ENCODE measurements at regions not wholly inside any gene's neighbourhood (a gene's known extent, or its start where the extent isn't known, plus 50 kb on each side); places are given as distances from the start of the nearest gene placed in this dataset.
"Not testable (repeated sequence)": the region's sequence is repeated elsewhere in the genome, so short reads cannot be mapped to it uniquely, and the experiment has no call there.

DNA sequence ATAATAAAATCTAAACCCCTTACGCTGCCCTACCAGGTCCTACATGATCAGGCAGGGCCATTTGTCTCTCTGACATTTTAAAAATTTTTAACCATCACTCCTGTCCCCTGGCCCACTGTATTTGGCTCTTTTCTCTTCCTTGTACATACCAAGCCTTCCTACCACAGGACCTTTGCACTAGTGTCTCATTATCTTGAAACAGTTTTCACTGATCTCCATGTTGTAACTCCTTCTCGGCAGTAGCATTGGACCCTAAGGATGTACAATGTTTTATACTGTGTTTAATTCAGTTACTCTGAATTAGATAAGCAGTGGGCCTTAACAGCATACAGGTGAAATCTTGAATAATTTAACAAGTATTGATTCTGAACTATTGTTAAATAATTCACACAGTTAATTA is 330.7 kb downstream of the UTRN start:
- DNase-seq (ENCODE audit: low read depth in 2 of 2), result no peak

DNA sequence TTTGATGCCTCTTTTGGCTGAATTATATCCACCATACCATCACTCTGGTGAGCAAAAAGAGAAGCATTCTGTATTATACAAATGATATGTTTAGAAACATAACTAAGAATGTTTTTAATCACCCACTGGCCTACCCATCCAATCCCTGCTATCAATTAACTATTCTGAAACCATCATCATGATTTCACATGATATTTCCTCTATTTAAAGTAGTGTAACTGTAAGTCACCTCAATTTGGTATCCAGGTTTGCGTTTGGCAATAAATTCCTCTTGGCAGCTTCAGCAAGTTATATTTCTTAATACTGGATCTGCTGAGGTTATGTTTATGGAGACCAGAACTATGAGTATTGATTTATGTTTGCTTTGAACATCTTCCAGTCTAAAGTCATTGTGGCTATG is 332.1 kb downstream of the UTRN start:
- no peak for DNase-seq (ENCODE audit: low read depth in 2 of 2)

- no peak for DNase-seq (ENCODE audit: low read depth in 2 of 2)
Observed at GRCh38 chr6:144617708-144618107, 332.6 kb downstream of the UTRN start.

GRCh38 chr6:144619966-144620365 is 334.8 kb downstream of the UTRN start:
- DNase-seq (ENCODE audit: low read depth in 2 of 2), result no peak

GRCh38 chr6:144621332-144621731 is 336.2 kb downstream of the UTRN start:
- no peak for DNase-seq (ENCODE audit: low read depth in 2 of 2)

- no peak for DNase-seq (ENCODE audit: low read depth in 2 of 2)
Observed at GRCh38 chr6:144624246-144624645, 339.1 kb downstream of the UTRN start.

DNA sequence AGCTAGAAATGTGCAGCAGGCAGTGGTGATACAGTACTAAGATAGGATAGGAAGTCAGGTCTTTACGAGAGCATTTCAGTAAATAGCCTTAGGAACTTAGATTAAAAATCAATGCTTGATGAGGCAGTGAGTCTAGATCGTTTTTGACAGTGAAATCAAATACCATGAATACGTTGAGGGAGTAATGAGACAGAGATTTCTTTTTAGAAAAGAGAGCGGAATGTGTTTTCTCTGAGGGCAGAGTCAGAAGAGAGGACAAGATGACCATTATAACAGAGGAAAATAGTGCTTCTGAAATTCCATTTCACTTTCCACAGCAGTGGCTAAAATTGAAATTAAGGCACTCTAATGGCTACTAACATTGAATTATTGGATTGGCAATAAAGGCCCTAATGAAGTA is 339.6 kb downstream of the UTRN start:
- DNase-seq (ENCODE audit: low read depth in 2 of 2), result no peak

DNA sequence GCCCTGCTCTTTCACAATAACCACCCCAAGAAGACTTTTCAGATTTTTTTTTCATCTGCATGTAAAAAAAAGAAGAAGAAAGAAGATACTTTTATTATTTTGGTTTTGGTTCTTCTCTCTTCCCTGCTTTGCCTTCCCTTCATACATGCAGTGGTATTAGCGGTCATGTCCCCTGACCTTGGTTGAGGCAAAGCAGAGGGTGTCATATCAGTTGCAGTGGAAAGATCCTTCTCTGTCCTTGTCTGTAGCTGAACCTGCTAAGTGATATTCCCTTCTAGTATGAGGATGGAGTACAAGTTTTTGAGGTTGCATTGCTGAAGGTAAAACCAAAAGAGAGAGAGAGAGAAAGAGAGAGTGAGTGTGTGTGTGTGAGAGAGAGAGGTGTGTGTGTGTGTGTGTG is 345.7 kb downstream of the UTRN start:
- no peak for DNase-seq (ENCODE audit: low read depth in 2 of 2)

DNA sequence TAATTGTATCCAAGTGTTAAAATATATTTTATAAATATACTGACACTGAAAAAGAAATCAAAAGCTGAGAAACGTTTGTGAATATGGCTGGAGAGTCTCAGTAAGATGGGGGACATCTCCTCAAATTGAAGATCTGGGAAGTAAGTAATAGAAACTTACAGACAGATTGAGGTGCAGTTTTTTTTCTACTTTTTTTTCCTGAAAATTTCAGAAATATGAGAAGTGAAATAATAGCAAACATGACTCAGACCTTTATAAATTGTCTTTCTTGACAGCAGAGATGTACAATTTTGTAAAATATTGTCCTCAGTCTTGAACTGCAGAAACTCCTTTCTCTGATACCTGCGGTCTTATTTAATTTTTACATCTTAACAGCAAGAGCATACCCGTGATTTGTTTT is 347.1 kb downstream of the UTRN start:
- DNase-seq (ENCODE audit: low read depth in 2 of 2), result no peak

DNA sequence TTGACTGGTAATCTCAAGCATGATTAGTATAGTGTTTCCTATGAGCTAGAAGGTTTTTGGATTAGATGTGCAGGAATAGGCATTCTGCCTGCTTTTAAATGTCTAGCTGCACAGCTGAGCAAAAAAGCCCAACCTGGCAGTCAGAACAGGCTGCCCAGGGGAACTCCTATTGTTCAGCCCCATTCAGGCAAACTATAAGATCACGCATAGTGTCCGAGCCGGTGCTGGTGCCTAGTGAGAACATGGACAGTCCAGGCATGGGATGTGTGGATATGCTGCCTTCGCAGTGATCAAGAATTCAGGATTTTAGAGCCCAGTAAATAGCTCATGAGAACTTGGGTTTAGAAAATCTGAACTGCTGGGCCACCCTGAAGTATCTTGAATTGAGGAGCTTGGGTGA is 348.8 kb downstream of the UTRN start:
- no peak for DNase-seq (ENCODE audit: low read depth in 2 of 2)

DNA sequence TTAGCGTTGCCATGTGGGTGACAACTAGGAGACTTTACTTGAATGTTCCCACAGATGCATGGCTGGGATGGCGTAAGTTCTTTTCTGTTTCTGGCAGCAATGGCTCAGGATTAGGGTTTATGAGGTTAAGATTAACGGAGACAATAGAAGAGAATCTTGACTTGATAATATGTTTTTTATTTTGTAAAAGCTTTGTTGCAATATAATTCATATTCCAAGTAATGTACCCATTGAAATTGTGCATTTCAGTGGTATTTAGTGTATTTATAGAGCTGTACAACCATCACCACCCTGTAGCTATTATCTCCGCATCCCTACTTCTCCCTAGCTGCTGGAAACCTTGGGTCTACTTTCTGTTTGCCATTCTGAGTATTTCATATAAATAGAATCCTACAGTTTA is 349.2 kb downstream of the UTRN start:
- no peak for DNase-seq (ENCODE audit: low read depth in 2 of 2)

DNA sequence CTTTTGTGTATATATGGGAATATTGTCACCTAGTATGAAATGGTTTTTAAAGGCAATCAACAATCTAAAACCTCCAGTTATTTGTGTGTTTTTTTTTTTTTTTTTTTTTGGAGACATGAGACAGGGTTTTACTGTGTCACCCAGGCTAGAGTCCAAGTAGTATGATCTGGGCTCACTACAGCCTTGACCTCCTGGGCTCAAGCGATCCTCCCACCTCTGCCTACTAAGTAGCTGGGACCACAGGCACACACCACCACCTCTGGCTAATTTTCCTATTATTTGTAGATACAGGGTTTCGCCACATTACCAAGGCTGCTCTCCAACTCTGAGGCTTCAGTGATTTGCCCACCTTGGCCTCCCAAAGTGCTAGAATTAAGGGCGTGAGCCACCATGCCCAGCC is 349.9 kb downstream of the UTRN start:
- DNase-seq (ENCODE audit: low read depth in 2 of 2), result no peak

- DNase-seq (ENCODE audit: low read depth in 2 of 2), result not testable (repeated sequence)
Observed at GRCh38 chr6:144636025-144636424, 350.9 kb downstream of the UTRN start.

- DNase-seq (ENCODE audit: low read depth in 2 of 2), result no peak
Observed at GRCh38 chr6:144637541-144637940, 352.4 kb downstream of the UTRN start.

GRCh38 chr6:144639654-144640053 is 354.5 kb downstream of the UTRN start:
- no peak for DNase-seq (ENCODE audit: low read depth in 2 of 2)

- no peak for DNase-seq (ENCODE audit: low read depth in 2 of 2)
Observed at GRCh38 chr6:144641286-144641685, 356.2 kb downstream of the UTRN start.

GRCh38 chr6:144644776-144645175 is 359.6 kb downstream of the UTRN start:
- no peak for DNase-seq (ENCODE audit: low read depth in 2 of 2)

GRCh38 chr6:144646093-144647056 is 361.2 kb downstream of the UTRN start:
- no peak for DNase-seq (ENCODE audit: low read depth in 2 of 2)

- DNase-seq (ENCODE audit: low read depth in 2 of 2), result no peak
Observed at GRCh38 chr6:144647406-144647964, 362.4 kb downstream of the UTRN start.

- no peak for DNase-seq (ENCODE audit: low read depth in 2 of 2)
Observed at GRCh38 chr6:144647971-144648651, 363.0 kb downstream of the UTRN start.

GRCh38 chr6:144649085-144649484 is 363.9 kb downstream of the UTRN start:
- DNase-seq (ENCODE audit: low read depth in 2 of 2), result no peak

DNA sequence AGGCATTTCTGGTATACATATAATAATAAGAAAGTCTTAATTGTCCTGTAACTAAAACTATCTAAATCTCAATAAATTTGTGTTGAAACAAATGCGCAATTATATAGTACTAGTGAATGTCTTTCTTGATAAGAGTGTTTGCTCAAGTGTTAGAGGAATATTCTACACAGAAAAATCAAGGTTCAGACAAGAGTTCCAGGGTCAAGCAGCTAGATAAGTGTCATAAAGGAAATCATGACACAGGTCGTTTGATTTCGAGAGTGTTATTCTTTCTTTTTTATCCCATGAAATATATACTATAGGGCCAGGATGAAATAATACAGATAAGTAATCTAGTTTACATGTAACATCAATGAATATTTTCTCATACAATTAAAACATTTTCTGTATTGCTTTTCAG is 366.1 kb downstream of the UTRN start:
- DNase-seq (ENCODE audit: low read depth in 2 of 2), result no peak
